Activated CD4-positive, alpha-beta memory T cell treated with anti-CD3 and anti-CD28 coated beads for 36 hours (primary cell): ENCODE measurements at regions not wholly inside any gene's neighbourhood (a gene's known extent, or its start where the extent isn't known, plus 50 kb on each side); places are given as distances from the start of the nearest gene placed in this dataset.

Source experiments
- CTCF ChIA-PET: fragments of 350-600 bp; sonication (Branson Sonifier 250); formaldehyde crosslinking; loops from one replicate; lab custom pipeline; 2021; ENCODE audit warnings: antibody characterized with exemption, inconsistent platforms; lab: Charles Lee
- POLR2A ChIA-PET: fragments of 350-600 bp; sonication (Branson Sonifier 250); formaldehyde crosslinking; loops from one replicate; lab custom pipeline; 2021; ENCODE audit warnings: antibody characterized with exemption; lab: Charles Lee
- DNase-seq: peaks from one replicate; pipeline ENCODE4 v3.0.0-alpha.2; 2020
- H3K27ac Mint-ChIP-seq: one replicate; pipeline ENCODE4 v1.8.0; 2021; ENCODE audit warnings: mixed read lengths
- H3K27me3 Mint-ChIP-seq: one replicate; pipeline ENCODE4 v1.8.0; 2021; ENCODE audit warnings: mixed read lengths
- H3K36me3 Mint-ChIP-seq: one replicate; pipeline ENCODE4 v1.8.0; 2021; ENCODE audit warnings: mixed read lengths
- H3K4me1 Mint-ChIP-seq: one replicate; pipeline ENCODE4 v1.8.0; 2021; ENCODE audit warnings: low read depth, mixed read lengths
- H3K4me3 Mint-ChIP-seq: one replicate; pipeline ENCODE4 v1.8.0; 2021; ENCODE audit warnings: mild to moderate bottlenecking, mixed read lengths
- H3K9me3 Mint-ChIP-seq: one replicate; pipeline ENCODE4 v1.8.0; 2021; ENCODE audit warnings: mixed read lengths
- intact Hi-C: fragments of 100-400 bp; cut with micrococcal nuclease; formaldehyde crosslinking; loops from one replicate; pipeline ENCODE4 v1.15.1; 2023

GRCh38 chr7:52249741-52250140 is 785.7 kb upstream of the POM121L12 start:
- no peaks in the 10 kb centered on the region for H3K27me3 Mint-ChIP-seq
- H3K4me3 Mint-ChIP-seq: no peak overlapping the region
- no peaks in the 10 kb centered on the region for H3K36me3 Mint-ChIP-seq
- no peak overlapping the region for H3K27ac Mint-ChIP-seq
- ChIA-PET POLR2A (no interaction called here), CTCF (interaction anchor here (0.6 kb wide), 1 partner anchor 164 kb away, joined by 3 read pairs; no protein-coding TSS in a partner anchor)
- peaks cover 19% of the 10 kb centered on the region for H3K9me3 Mint-ChIP-seq
- intact Hi-C loops: no loop called here
- DNase-seq: no peak
- no peaks in the 10 kb centered on the region for H3K4me1 Mint-ChIP-seq

- Mint-ChIP-seq H3K27me3 (no peaks in the 10 kb centered on the region), H3K36me3 (no peaks in the 10 kb centered on the region), H3K9me3 (peaks cover 20% of the 10 kb centered on the region), H3K4me3 (no peak overlapping the region), H3K4me1 (no peaks in the 10 kb centered on the region), H3K27ac (no peak overlapping the region)
- CTCF ChIA-PET: no interaction called here
- intact Hi-C loops: no loop called here
- DNase-seq: no peak
- POLR2A ChIA-PET: no interaction called here
Measured at GRCh38 chr7:52247518-52247917, 787.9 kb upstream of the POM121L12 start.

GRCh38 chr7:52243685-52244084 is 791.7 kb upstream of the POM121L12 start:
- H3K27me3 Mint-ChIP-seq: no peaks in the 10 kb centered on the region
- H3K9me3 Mint-ChIP-seq: peaks cover 23% of the 10 kb centered on the region
- intact Hi-C loops: no loop called here
- ChIA-PET CTCF (no interaction called here), POLR2A (no interaction called here)
- no peaks in the 10 kb centered on the region for H3K36me3 Mint-ChIP-seq
- no peak for DNase-seq
- no peak overlapping the region for H3K4me3 Mint-ChIP-seq
- H3K27ac Mint-ChIP-seq: no peak overlapping the region
- H3K4me1 Mint-ChIP-seq: no peaks in the 10 kb centered on the region

- intact Hi-C loops: no loop called here
- ChIA-PET POLR2A (no interaction called here), CTCF (no interaction called here)
- no peak for DNase-seq
- no peaks in the 10 kb centered on the region for H3K4me1 Mint-ChIP-seq
- H3K36me3 Mint-ChIP-seq: no peaks in the 10 kb centered on the region
- no peak overlapping the region for H3K4me3 Mint-ChIP-seq
- peaks cover 36% of the 10 kb centered on the region for H3K9me3 Mint-ChIP-seq
- no peak overlapping the region for H3K27ac Mint-ChIP-seq
- H3K27me3 Mint-ChIP-seq: no peaks in the 10 kb centered on the region
Measured at GRCh38 chr7:52233248-52233647, 802.2 kb upstream of the POM121L12 start.

GRCh38 chr7:52211930-52212329 is 823.5 kb upstream of the POM121L12 start:
- Mint-ChIP-seq H3K36me3 (no peaks in the 10 kb centered on the region), H3K4me1 (no peaks in the 10 kb centered on the region), H3K4me3 (no peak overlapping the region), H3K27ac (no peak overlapping the region), H3K27me3 (no peaks in the 10 kb centered on the region), H3K9me3 (peaks cover 16% of the 10 kb centered on the region)
- POLR2A ChIA-PET: no interaction called here
- CTCF ChIA-PET: no interaction called here
- intact Hi-C loops: no loop called here
- DNase-seq: no peak

GRCh38 chr7:52209614-52210013 is 825.8 kb upstream of the POM121L12 start:
- no peak for DNase-seq
- H3K36me3 Mint-ChIP-seq: no peaks in the 10 kb centered on the region
- H3K27ac Mint-ChIP-seq: no peak overlapping the region
- ChIA-PET CTCF (no interaction called here), POLR2A (no interaction called here)
- intact Hi-C loops: no loop called here
- no peaks in the 10 kb centered on the region for H3K27me3 Mint-ChIP-seq
- no peak overlapping the region for H3K4me3 Mint-ChIP-seq
- H3K4me1 Mint-ChIP-seq: no peaks in the 10 kb centered on the region
- H3K9me3 Mint-ChIP-seq: peaks cover 16% of the 10 kb centered on the region

GRCh38 chr7:52197221-52197620 is 838.2 kb upstream of the POM121L12 start:
- DNase-seq: no peak
- H3K9me3 Mint-ChIP-seq: peaks cover 22% of the 10 kb centered on the region
- H3K27ac Mint-ChIP-seq: no peak overlapping the region
- intact Hi-C loops: no loop called here
- H3K4me3 Mint-ChIP-seq: no peak overlapping the region
- ChIA-PET POLR2A (no interaction called here), CTCF (no interaction called here)
- no peaks in the 10 kb centered on the region for H3K27me3 Mint-ChIP-seq
- no peaks in the 10 kb centered on the region for H3K36me3 Mint-ChIP-seq
- no peaks in the 10 kb centered on the region for H3K4me1 Mint-ChIP-seq

GRCh38 chr7:52195664-52196063 is 839.8 kb upstream of the POM121L12 start:
- intact Hi-C loops: no loop called here
- no peaks in the 10 kb centered on the region for H3K36me3 Mint-ChIP-seq
- no peak overlapping the region for H3K4me3 Mint-ChIP-seq
- no peak for DNase-seq
- no peak overlapping the region for H3K27ac Mint-ChIP-seq
- CTCF ChIA-PET: no interaction called here
- POLR2A ChIA-PET: no interaction called here
- H3K27me3 Mint-ChIP-seq: no peaks in the 10 kb centered on the region
- H3K4me1 Mint-ChIP-seq: no peaks in the 10 kb centered on the region
- H3K9me3 Mint-ChIP-seq: peaks cover 22% of the 10 kb centered on the region

GRCh38 chr7:52189153-52189778 is 846.2 kb upstream of the POM121L12 start:
- DNase-seq: no peak
- Mint-ChIP-seq H3K9me3 (peaks cover 14% of the 10 kb centered on the region), H3K27ac (no peak overlapping the region), H3K27me3 (no peaks in the 10 kb centered on the region), H3K36me3 (no peaks in the 10 kb centered on the region), H3K4me3 (no peak overlapping the region), H3K4me1 (no peaks in the 10 kb centered on the region)
- ChIA-PET POLR2A (no interaction called here), CTCF (no interaction called here)
- intact Hi-C loops: no loop called here

- Mint-ChIP-seq H3K27me3 (no peaks in the 10 kb centered on the region), H3K27ac (no peak overlapping the region), H3K36me3 (no peaks in the 10 kb centered on the region), H3K4me1 (no peaks in the 10 kb centered on the region), H3K9me3 (peaks cover 11% of the 10 kb centered on the region), H3K4me3 (no peak overlapping the region)
- POLR2A ChIA-PET: no interaction called here
- DNase-seq: no peak
- CTCF ChIA-PET: no interaction called here
- intact Hi-C loops: no loop called here
Measured at GRCh38 chr7:52184006-52184703, 851.3 kb upstream of the POM121L12 start.

- no peaks in the 10 kb centered on the region for H3K36me3 Mint-ChIP-seq
- peaks cover 20% of the 10 kb centered on the region for H3K9me3 Mint-ChIP-seq
- no peak for DNase-seq
- H3K4me1 Mint-ChIP-seq: no peaks in the 10 kb centered on the region
- POLR2A ChIA-PET: no interaction called here
- no peak overlapping the region for H3K4me3 Mint-ChIP-seq
- H3K27ac Mint-ChIP-seq: no peak overlapping the region
- H3K27me3 Mint-ChIP-seq: no peaks in the 10 kb centered on the region
- intact Hi-C loops: no loop called here
- CTCF ChIA-PET: no interaction called here
Measured at GRCh38 chr7:52179934-52180333, 855.5 kb upstream of the POM121L12 start.

- Mint-ChIP-seq H3K27me3 (no peaks in the 10 kb centered on the region), H3K27ac (no peak overlapping the region), H3K9me3 (peaks cover 11% of the 10 kb centered on the region), H3K4me1 (no peaks in the 10 kb centered on the region), H3K4me3 (no peak overlapping the region), H3K36me3 (no peaks in the 10 kb centered on the region)
- intact Hi-C loops: no loop called here
- CTCF ChIA-PET: no interaction called here
- POLR2A ChIA-PET: no interaction called here
- no peak for DNase-seq
Measured at GRCh38 chr7:52168085-52168484, 851.5 kb upstream of the COBL start.

- intact Hi-C loops: no loop called here
- H3K4me1 Mint-ChIP-seq: no peaks in the 10 kb centered on the region
Measured at GRCh38 chr7:52163311-52163710, 846.7 kb upstream of the COBL start.

More at GRCh38 chr7:52163311-52163710, 846.7 kb upstream of the COBL start:
- Mint-ChIP-seq H3K36me3 (no peaks in the 10 kb centered on the region), H3K27me3 (no peaks in the 10 kb centered on the region), H3K4me3 (no peak overlapping the region), H3K27ac (no peak overlapping the region), H3K9me3 (peaks cover 14% of the 10 kb centered on the region)
- ChIA-PET CTCF (no interaction called here), POLR2A (no interaction called here)
- no peak for DNase-seq
